M059J (cell line): ENCODE measurements at regions not wholly inside any gene's neighbourhood (a gene's known extent, or its start where the extent isn't known, plus 50 kb on each side); places are given as distances from the start of the nearest gene placed in this dataset.
"Not testable (repeated sequence)": the region's sequence is repeated elsewhere in the genome, so short reads cannot be mapped to it uniquely, and the experiment has no call there.

Experiments used
- DNase-seq: peaks from one replicate; pipeline ENCODE4 v3.0.0-alpha.2; 2012; ENCODE audit warnings: low read depth

DNA sequence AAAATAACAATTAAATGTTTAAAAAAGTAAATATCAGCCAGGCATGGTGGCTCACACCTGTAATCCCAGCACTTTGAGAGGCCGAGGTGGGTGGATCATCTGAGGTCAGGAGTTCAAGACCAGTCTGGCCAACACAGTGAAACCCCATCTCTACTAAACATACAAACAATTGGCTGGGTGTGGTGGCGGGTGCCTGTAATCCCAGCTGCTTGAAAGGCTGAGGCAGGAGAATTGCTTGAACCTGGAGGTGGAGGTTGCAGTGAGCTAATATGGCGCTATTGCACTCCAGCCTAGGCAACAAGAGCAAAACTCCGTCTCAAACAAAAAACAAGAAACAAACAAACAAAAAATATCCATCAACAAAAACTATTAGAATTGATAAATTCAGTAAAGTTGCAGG is 77.5 kb downstream of the SNX5 start:
- DNase-seq, result not testable (repeated sequence)

GRCh38 chr20:17890330-17890729 is 78.3 kb downstream of the SNX5 start:
- DNase-seq, result no peak

DNA sequence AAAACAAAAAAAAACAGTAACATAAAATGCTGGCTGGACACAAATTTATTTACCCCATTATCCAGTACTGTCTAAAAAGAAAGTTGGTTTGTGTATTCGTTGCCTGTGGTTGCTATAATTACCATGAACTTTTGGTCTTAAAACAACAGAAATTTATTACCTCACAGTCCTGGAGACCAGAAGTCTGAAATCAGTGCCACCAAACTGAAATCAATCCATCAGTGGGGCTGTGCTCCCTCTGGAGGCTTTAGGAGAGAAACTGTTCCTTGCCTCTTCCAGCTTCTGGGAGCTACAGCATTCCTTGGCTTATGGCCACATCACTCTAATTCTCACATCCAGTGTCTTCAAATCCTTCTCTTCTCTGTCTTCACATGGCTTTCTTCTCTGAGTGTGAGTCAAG is 79.4 kb downstream of the SNX5 start:
- DNase-seq, result peak; percentile 71

DNA sequence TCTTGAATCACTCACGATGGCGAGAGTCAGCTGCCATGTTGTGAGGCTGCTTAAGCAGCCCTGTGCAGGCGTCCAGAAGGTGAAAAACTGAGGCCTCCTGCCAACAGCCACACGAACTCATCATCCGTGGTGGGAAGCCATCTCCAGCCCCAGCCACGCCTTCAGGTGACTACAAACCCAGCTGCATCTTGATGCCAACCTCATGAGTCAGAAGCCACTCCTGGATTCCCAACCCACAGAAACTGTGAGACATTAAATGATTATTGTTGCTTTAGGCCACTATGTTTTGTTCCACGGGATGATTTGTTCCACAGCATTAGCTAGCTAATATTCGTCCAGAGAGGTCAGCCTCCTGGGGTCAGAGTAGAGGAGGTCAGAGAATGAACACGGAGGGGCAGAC is 80.5 kb downstream of the SNX5 start:
- peak; percentile 73 for DNase-seq

DNA sequence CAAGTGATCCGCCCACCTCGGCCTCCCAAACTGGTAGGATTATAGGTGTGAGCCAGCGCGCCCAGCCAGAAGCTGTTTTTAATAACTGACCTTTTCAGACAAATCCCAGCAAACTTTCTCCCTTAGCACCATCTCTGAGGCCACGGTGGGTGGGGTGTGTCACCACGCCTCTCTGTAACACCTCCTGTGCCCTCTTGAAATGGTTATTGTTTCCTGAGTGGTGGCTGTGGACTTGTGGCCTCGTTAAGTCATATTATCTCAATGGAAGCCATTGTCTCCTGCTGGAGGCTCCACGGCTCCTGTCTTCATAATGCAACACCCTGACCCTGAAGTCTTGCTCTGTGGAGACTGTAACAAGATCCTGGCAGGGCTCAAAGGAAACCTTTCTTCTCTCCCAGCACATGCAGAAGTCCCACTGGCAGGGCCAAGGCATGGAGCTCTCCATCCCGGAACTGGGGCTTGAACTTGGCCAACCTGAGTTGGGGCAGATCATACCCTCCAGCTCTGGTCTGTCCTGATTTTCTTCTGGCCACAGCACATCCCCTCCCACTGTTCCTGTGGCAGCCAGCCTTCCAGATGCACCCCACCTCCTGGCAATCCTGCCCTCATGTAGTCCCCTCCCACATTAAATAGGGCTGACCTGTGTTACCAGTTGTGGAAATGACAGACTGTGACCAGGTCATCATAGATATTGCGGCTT is 81.1 kb downstream of the SNX5 start:
- DNase-seq, result no peak

DNA sequence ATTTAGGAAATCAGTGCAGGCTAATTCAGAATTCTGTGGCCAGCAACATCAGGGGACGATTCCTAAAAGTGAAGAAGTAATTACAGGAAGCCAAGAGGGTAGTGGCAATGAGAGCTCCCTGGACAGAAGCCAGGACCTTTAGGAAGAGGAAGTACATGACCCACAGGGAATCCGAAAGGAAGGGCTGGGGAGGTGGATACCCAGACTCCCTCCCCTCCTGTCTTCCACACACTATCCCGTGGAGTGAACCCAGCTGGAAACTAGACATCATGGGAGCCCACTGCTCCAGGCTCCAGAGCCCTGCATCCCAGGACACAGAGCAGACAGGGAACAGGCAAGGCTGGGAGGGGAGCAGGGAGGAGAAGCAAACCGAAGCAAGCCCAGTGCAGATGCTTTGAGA is 83.0 kb downstream of the SNX5 start:
- no peak for DNase-seq

GRCh38 chr20:17885076-17885475 is 83.5 kb downstream of the SNX5 start:
- DNase-seq, result no peak

GRCh38 chr20:17884307-17885003 is 84.1 kb downstream of the SNX5 start:
- no peak for DNase-seq

DNA sequence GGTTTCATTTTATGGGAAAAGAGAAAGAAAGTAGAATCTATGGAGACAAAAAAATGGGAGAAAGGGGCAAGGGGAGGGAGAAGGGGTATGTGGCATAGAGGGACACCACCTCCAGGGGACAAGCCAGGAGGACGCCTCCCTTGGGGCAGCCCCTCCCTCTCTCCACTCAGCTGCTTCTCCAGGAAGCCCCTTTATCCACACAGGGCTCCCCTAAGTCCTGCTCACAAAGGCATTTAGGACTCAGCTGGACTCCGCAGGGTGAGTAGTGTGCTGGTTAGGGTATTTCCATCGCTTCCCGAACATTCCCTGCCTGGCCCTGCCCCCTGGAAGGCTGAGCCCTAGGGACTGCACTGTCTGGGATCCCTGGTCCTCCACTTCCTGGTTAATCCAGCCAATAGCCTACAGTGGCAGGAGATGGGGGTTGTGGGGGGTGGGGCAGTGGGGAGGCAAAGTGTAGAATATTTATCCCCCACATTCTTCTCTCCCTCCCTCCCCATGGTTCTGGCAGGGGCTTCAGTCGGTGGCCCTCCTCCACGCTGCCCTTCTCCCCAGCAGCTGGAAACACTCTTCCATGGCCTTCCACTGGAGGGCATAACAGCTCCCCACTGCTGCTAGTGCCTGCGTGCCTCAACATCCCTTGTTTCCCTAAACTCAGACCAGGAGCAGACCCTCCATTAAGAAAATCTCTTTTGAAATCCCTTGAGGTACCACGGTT is 84.8 kb downstream of the SNX5 start:
- DNase-seq, result no peak

- DNase-seq, result no peak
Observed at GRCh38 chr20:17882834-17883591, 85.6 kb downstream of the SNX5 start.

DNA sequence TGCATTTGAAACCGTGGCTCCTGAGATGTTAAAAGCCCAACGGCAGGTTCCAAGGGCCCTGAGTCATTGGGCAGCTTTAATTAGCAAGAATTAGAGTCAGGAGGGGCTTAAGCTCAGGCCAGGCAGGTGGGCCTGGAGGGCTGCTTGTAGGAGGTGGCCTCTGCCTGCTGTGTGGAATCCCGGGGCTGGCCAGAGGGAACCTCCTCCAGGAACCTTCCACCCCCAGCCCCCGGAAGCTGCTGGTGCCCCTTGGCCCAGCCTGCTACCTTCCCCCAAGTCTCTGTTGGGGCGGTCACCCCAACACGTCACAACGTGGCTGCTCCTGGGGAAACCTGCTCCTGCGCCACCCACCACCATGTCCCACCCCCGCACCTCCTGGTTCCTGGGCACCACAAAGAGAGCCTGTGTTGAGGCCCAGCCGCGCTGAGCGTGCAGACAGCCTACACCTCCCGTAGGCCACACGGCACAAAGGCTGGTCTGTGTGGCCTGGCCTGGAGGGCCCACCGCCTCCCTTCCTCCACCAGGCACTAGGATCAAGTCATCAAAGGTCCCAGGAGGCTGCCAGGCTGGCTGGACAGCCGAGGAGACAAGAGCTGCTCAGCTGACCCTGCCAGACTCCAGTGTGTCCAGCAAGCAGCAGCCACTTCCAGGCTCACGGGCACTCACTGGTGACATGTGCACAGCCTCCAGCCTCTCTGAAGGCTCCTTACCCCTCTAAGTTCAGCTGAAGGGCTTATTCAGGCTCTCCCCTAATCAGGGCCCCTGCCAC is 86.3 kb downstream of the SNX5 start:
- DNase-seq, result peak; percentile 73

GRCh38 chr20:17881741-17882064 is 86.9 kb downstream of the SNX5 start:
- no peak for DNase-seq

- DNase-seq, result no peak
Observed at GRCh38 chr20:17878912-17879602, 89.5 kb downstream of the SNX5 start.

DNA sequence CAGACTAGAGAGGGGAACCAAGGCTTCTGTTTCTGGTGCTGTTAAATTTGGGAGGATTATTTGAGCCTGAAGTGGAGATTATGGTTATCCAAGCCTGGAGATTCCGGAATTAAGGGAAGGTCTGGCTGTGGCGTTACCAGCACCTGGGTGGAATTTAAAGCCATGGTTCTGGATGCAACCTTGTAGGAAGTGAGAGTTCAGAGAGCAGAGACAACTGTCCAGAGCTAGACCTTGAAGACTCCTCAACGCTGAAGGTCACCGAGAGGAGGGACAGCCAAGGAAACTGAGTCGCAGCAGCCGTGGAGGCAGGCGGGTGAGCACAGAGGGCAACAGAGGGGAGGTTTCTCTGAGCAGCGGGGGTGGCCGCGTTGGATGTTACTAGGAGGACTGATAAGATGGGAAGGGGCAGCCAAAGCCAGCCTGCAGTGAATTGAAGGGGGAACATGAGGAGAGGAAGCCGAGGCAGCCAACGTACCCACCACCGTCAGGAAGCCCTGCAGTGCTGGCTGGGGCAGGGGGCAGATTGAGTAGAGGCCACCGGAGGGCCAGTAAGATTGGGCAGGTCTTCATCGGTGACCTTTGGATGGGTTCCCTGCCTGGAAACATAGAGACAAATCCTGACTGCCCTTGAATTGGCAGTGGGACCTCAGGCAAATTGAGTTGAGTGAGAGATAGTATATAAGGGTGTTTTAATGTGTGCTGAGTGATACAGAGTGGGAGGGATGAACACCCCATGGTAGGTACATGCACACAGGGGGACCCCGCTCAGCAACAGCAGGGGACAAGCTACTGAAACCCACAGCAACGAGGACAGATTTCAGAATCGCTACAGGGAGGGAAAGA is 90.3 kb downstream of the SNX5 start:
- DNase-seq, result no peak

DNA sequence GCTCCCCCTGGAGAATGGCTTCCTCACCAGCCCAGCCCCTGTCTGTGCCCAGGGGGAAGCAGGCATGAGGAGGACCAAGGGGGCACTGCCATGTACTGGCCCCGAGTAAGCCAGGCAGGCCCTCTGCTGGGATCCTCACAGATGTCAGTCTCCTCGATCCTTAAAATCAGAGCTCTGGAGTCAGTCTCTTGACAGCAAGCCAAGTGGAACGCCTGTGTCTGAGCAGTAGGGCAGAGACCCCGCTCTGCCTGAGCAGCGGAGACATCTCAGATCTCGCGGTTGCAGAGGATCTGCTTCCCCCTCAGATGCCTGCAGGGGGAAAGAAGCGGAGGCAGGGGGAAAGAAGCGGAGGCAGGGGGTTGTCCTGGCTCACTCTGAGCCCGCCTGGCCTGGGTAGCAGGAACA is 92.6 kb downstream of the SNX5 start:
- DNase-seq, result no peak

DNA sequence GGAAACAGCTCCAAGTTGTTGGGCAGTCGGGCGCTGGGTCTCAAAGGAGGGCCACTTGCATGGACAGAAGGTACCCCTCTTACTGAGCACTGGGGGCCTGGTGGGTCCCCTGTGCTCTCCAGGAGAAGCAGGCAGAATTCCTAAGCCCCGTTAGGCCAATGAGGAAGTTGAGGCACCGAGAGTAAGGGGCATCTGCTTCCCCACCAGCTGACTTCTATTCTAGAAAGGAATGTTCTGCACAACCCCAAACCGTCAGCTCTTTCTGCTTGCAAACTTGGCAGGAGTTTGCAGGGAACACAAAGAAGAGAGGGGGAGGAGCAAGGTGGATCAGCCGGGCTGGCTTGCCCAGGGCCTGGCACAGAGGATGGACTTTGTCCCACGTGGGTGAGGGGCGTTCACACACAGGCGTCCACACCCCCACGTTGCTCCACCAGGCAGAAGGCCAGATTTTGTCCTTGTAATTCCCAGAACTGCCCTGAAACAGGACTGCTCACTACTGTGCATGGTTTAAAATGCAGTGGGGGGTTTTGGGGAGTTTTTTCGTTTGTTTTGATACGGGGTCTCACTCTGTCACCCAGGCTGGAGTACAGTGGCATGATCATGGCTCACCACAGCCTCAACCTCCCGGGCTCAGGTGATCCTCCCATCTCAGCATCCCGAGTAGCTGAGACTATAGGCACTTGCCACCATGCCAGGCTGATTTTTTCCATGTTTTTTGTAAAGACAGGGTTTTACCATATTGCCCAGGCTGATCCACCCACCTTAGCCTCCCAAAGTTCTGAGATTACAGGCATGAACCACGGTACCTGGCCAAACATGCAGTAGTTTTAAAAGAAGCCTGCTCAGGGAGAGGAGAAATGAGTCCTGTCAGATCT is 93.3 kb downstream of the SNX5 start:
- DNase-seq, result peak; percentile 90

DNA sequence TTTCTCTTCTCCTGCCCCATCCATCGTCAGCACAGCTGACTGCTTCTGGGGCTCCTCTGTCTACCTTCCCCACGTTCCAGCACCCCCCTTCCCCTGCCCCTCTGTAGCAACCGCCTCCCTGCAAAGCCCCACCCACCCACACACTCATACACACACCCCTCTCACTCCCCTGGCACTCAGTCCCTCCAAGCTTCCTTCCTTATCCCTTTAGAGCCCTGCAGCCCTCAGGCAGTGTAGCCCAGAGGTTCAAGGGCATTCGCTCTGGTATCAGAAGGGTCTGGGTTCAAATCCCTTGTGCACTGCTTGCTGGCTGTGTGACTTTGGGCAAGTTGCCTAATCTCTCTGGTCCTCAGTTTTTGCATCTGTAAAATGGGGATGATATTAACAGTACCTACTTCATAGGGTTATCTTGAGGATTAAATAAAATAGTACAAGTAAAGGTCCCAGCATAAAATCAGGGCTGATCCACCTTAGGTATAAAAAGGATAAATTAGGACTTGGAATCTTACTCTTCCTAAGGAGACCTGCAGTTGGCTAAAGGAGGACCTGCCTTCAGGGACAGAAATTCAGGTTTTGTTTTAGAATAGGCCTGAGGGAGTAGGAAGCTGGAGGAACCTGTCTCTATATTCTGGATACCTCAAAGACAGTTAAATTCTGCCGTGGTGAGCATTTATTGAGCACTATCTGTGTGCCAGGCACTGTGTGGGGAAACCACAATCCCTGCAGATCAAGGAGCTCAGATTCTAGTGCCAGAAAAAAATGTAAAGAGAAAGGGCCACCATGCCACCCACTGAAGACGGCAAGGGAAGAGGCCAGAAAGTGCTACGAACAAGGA is 94.1 kb downstream of the SNX5 start:
- no peak for DNase-seq
